ENCODE measurements at regions not wholly inside any gene's neighbourhood (a gene's known extent, or its start where the extent isn't known, plus 50 kb on each side); places are given as distances from the start of the nearest gene placed in this dataset.

DNA sequence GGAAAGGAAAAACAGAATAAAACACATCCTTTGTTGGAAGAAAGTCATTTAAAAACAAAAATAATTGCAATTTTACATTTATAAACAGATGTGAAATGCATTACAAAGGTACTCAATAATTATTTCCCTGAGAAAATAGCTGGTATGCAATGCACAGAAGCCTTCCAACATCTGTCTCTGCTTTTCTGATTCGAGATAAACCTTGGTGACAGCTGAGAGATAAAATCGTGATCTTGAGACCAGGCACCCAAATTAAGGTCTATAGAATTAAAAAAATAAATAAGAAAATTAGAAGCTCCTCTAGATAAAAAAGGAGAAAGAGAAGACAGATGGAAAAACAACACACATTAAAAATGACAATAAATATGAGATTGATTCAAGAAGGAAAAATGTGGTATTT is 544.0 kb downstream of the SPRY1 start:
- Mint-ChIP-seq H3K4me1 (ENCODE audit: unreplicated experiment) (peaks cover 32% of the 10 kb centered on the region), H3K4me3 (no peak overlapping the region), H3K36me3 (no peaks in the 10 kb centered on the region), H3K9me3 (no peaks in the 10 kb centered on the region), H3K27me3 (no peaks in the 10 kb centered on the region), H3K27ac (no peak overlapping the region)
- DNase-seq (ENCODE audit: extremely low spot score, unreplicated experiment): no peak
- TF ChIP-seq, protein P1, sequence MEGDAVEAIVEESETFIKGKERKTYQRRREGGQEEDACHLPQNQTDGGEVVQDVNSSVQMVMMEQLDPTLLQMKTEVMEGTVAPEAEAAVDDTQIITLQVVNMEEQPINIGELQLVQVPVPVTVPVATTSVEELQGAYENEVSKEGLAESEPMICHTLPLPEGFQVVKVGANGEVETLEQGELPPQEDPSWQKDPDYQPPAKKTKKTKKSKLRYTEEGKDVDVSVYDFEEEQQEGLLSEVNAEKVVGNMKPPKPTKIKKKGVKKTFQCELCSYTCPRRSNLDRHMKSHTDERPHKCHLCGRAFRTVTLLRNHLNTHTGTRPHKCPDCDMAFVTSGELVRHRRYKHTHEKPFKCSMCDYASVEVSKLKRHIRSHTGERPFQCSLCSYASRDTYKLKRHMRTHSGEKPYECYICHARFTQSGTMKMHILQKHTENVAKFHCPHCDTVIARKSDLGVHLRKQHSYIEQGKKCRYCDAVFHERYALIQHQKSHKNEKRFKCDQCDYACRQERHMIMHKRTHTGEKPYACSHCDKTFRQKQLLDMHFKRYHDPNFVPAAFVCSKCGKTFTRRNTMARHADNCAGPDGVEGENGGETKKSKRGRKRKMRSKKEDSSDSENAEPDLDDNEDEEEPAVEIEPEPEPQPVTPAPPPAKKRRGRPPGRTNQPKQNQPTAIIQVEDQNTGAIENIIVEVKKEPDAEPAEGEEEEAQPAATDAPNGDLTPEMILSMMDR (conservative IDR thresholded peaks at IDR 0.05): no peak

DNA sequence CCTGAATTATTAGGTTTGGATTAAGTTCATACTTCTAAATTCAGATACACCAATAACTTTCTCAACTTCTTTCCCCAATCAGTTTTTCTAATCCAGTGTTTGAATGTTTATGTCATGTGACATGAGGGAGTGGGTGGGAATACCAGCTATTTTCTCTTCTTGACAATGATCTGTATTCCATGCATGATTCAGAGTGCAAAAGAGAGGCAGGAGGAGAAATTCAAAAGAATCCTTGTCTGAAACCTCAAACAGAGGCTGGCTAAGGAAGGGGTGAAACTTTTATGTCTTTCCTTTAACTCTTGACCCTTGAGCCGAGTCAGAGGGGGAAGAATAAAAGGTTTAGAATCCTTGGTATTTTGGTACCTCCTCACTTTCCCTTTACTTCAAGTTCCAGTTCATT is 544.7 kb downstream of the SPRY1 start:
- TF ChIP-seq, protein P1 (conservative IDR thresholded peaks at IDR 0.05): no peak
- no peaks in the 10 kb centered on the region for H3K36me3 Mint-ChIP-seq
- H3K27me3 Mint-ChIP-seq: no peaks in the 10 kb centered on the region
- peaks cover 31% of the 10 kb centered on the region for H3K4me1 Mint-ChIP-seq (ENCODE audit: unreplicated experiment)
- no peak overlapping the region for H3K27ac Mint-ChIP-seq
- H3K9me3 Mint-ChIP-seq: no peaks in the 10 kb centered on the region
- H3K4me3 Mint-ChIP-seq: no peak overlapping the region
- no peak for DNase-seq (ENCODE audit: extremely low spot score, unreplicated experiment)

DNA sequence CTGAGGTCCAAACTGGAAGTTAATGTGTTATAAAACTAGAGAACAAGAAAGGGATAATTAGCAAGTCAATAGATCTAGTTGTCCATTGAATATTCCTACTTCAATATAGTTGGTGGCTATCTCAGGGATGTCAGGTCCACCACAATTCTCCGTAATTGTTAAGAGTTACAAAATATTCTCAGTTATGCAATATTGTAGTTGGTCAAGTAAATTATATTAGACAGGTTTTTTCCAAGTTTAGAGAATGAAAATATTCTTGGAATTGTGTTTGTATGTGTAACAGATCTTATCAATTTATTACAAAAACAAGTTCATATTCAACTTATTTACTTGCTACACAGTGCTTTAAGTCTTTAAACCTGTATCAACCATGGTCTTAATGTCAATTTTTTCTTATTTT is 547.4 kb downstream of the SPRY1 start:
- TF ChIP-seq, protein P1 (conservative IDR thresholded peaks at IDR 0.05): no peak
- peaks cover 14% of the 10 kb centered on the region for H3K4me1 Mint-ChIP-seq (ENCODE audit: unreplicated experiment)
- H3K27me3 Mint-ChIP-seq: no peaks in the 10 kb centered on the region
- no peak overlapping the region for H3K4me3 Mint-ChIP-seq
- no peaks in the 10 kb centered on the region for H3K36me3 Mint-ChIP-seq
- H3K9me3 Mint-ChIP-seq: peaks cover 5% of the 10 kb centered on the region
- no peak for DNase-seq (ENCODE audit: extremely low spot score, unreplicated experiment)
- H3K27ac Mint-ChIP-seq: no peak overlapping the region

DNA sequence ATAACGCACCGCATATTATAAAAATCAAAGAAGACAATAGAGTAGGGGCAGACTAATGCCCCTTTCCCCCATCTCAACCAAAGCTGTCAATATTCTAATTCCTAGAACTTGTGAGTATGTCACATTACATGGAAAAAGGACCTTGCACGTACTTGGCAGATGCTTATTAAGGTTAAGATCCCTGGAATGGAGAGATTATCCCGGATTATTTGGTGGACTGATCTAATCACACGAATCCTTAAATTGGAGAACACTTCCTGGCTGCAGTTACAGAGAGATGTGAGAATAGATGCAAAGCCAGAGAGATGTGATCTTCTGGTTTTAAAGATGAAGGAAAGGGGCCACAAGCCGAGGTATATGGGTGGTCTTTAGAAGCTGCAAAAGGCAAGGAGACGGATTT is 548.7 kb downstream of the SPRY1 start:
- no peaks in the 10 kb centered on the region for H3K27me3 Mint-ChIP-seq
- no peak overlapping the region for H3K4me3 Mint-ChIP-seq
- TF ChIP-seq, protein P1 (conservative IDR thresholded peaks at IDR 0.05): no peak
- no peaks in the 10 kb centered on the region for H3K36me3 Mint-ChIP-seq
- H3K27ac Mint-ChIP-seq: no peak overlapping the region
- peaks cover 5% of the 10 kb centered on the region for H3K9me3 Mint-ChIP-seq
- H3K4me1 Mint-ChIP-seq (ENCODE audit: unreplicated experiment): peaks cover 10% of the 10 kb centered on the region
- no peak for DNase-seq (ENCODE audit: extremely low spot score, unreplicated experiment)

DNA sequence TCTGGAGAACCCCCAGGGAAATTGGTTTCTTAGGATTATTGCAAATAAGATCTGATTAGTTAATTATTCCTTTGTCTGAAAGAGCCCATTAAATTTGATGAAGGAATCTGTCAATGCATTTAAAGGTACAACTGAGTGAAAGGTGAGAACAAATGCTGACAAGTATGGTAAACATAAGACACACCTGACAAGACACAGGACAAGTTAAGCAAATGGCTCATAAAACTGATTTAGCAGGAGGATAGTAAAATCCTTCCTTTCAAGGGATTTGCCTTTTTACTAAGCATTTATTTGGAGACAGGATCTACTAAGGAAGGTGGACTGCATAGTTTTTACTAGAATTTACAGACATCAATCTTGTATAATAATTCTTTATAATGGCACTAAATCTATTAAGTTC is 553.9 kb downstream of the SPRY1 start:
- no peak for DNase-seq (ENCODE audit: extremely low spot score, unreplicated experiment)
- H3K4me1 Mint-ChIP-seq (ENCODE audit: unreplicated experiment): peaks cover 4% of the 10 kb centered on the region
- no peak overlapping the region for H3K4me3 Mint-ChIP-seq
- no peaks in the 10 kb centered on the region for H3K27me3 Mint-ChIP-seq
- no peak overlapping the region for H3K27ac Mint-ChIP-seq
- TF ChIP-seq, protein P1 (conservative IDR thresholded peaks at IDR 0.05): no peak
- H3K9me3 Mint-ChIP-seq: peaks cover 5% of the 10 kb centered on the region
- H3K36me3 Mint-ChIP-seq: peaks cover 3% of the 10 kb centered on the region
